ENCODE measurements at regions not wholly inside any gene's neighbourhood (a gene's known extent, or its start where the extent isn't known, plus 50 kb on each side); places are given as distances from the start of the nearest gene placed in this dataset.

- no peak overlapping the region for H3K23ac ChIP-seq (ENCODE audit: insufficient read length)
- H3K4me3 ChIP-seq (ENCODE audit: extremely low read depth in 1 of 4, insufficient read depth in 2 of 4, low read depth in 3 of 4, low read length in 4 of 4): peak overlapping the region; percentile 12 to 55 (median 22); a peak in 5 of 8 replicates
- no peaks in the 10 kb centered on the region; the same call in 1 of the 2 replicates for H3K79me1 ChIP-seq (ENCODE audit: low read depth, low read length)
- no peak overlapping the region for H3K56ac ChIP-seq (replicated peaks; ENCODE audit: insufficient read length, low read depth, low read length)
- H4K5ac ChIP-seq (ENCODE audit: insufficient read length, low read depth, low read length): no peak overlapping the region
- H2BK20ac ChIP-seq (ENCODE audit: low read length): no peak overlapping the region
- WGBS, 2 experiments (ENCODE audit: extremely low coverage in 1 of 2, insufficient coverage in 1 of 2, insufficient read length in 1 of 2, insufficient replicate concordance in 2 of 2, low coverage in 1 of 2, low lambda C conversion rate in 2 of 2, missing lambda C conversion rate in 1 of 2): 66% methylated on average over 14 of the region's 14 CpGs; no CpG with 5 or more reads in 1 of the 2 experiments
- no peak overlapping the region for H2BK15ac ChIP-seq (ENCODE audit: low read length)
- TF ChIP-seq SIN3A (conservative IDR thresholded peaks at IDR 0.05 in 1 of 2, IDR thresholded peaks at IDR 0.05 in 1 of 2; ENCODE audit: low read depth in 1 of 2, low read length in 2 of 2) (peak in 1 of 2 experiments; percentile 81; a peak in 2 of 4 replicates), NRF1 (IDR thresholded peaks at IDR 0.05; ENCODE audit: low read depth, low read length) (no peak), SP1 (IDR thresholded peaks at IDR 0.05; ENCODE audit: low read depth, low read length) (no peak)
- H3K4me2 ChIP-seq (ENCODE audit: insufficient read depth in 1 of 2, low read depth in 2 of 2, low read length in 2 of 2): peak overlapping the region; percentile 63 to 82
- ChIA-PET POLR2A (ENCODE audit: partially characterized antibody) (interaction anchor here (0.7 to 1.3 kb wide), 2 partner anchors 9 to 97 kb away, joined by 3 to 4 read pairs; no protein-coding TSS in a partner anchor), CTCF (ENCODE audit: partially characterized antibody) (interaction anchor here (0.6 to 2.6 kb wide), 8 partner anchors 11 to 430 kb away, joined by 3 to 6 read pairs (median 3); no protein-coding TSS in a partner anchor)
- no peak overlapping the region for H2BK120ac ChIP-seq (replicated peaks; ENCODE audit: low read depth, low read length)
- peaks cover 8 to 47% (median 27%) of the 10 kb centered on the region in 4 experiments for H3K4me1 ChIP-seq (replicated peaks in 1 of 4; ENCODE audit: control insufficient read depth in 3 of 4, insufficient read depth in 4 of 4, low read length in 3 of 4)
- peak overlapping the region; percentile 53; the same call in 1 of the 2 replicates for H3K18ac ChIP-seq (ENCODE audit: extremely low read depth, low read length)
- H3K27ac ChIP-seq (ENCODE audit: low read depth, low read length): no peak overlapping the region
- no peak overlapping the region for H3K14ac ChIP-seq (ENCODE audit: insufficient read length)
- no peak overlapping the region for H2AFZ ChIP-seq (ENCODE audit: low read length)
- no peaks in the 10 kb centered on the region for H3K9me3 ChIP-seq (ENCODE audit: insufficient read depth in 2 of 2, low read depth in 1 of 2, low read length in 1 of 2)
- no peak overlapping the region for H2BK12ac ChIP-seq (ENCODE audit: low read depth, low read length)
- H2AK5ac ChIP-seq (ENCODE audit: low read depth, low read length): peak overlapping the region; percentile 47; the same call in 1 of the 2 replicates
- H3K79me2 ChIP-seq (ENCODE audit: control insufficient read depth in 1 of 2, insufficient read depth in 2 of 2, low read length in 2 of 2): peaks cover 0 to 39% of the 10 kb centered on the region in 2 experiments; a peak in 2 of 4 replicates
- H3K23me2 ChIP-seq (ENCODE audit: low read depth, low read length): no peaks in the 10 kb centered on the region
- no peaks in the 10 kb centered on the region for H3K36me3 ChIP-seq (ENCODE audit: control insufficient read depth in 2 of 4, insufficient read depth in 4 of 4, low read length in 3 of 4)
- H4K8ac ChIP-seq (ENCODE audit: extremely low read depth, insufficient read depth, low read length): no peak overlapping the region
- no peaks in the 10 kb centered on the region for H4K20me1 ChIP-seq (replicated peaks in 1 of 2; ENCODE audit: control insufficient read depth in 1 of 2, insufficient read depth in 2 of 2, low read length in 2 of 2)
- no peak overlapping the region for H2BK5ac ChIP-seq (ENCODE audit: low read depth, low read length)
- FAIRE-seq (peak; percentile 93), DNase-seq (ENCODE audit: low read depth in 1 of 2, low spot score in 2 of 2) (no peak)
- H3K27me3 ChIP-seq (replicated peaks in 1 of 4; ENCODE audit: control insufficient read depth in 3 of 4, extremely low read depth in 1 of 4, insufficient read depth in 3 of 4, low read length in 3 of 4): no peaks in the 10 kb centered on the region
- H3K4ac ChIP-seq (replicated peaks; ENCODE audit: insufficient read length, low read depth, low read length): peak overlapping the region; percentile 3
- no peak overlapping the region for H4K91ac ChIP-seq (replicated peaks; ENCODE audit: insufficient read length, low read length)
- no peak overlapping the region for H3K9ac ChIP-seq (replicated peaks in 1 of 4; ENCODE audit: extremely low read depth in 1 of 4, low read depth in 3 of 4, low read length in 3 of 4)
Observed at GRCh38 chr6:144659202-144660182, 374.4 kb downstream of the UTRN start.

Data from H1 (cell line).